NCI-H2171 treated with DMSO at 0.1 percent for 48 hours (cell line): ENCODE measurements at regions not wholly inside any gene's neighbourhood (a gene's known extent, or its start where the extent isn't known, plus 50 kb on each side); places are given as distances from the start of the nearest gene placed in this dataset.
"Not testable (repeated sequence)": the region's sequence is repeated elsewhere in the genome, so short reads cannot be mapped to it uniquely, and the experiment has no call there.

Source experiments
- DNase-seq: peaks from one replicate; lab custom pipeline; 2025; lab: John Stamatoyannopoulos, UW

DNA sequence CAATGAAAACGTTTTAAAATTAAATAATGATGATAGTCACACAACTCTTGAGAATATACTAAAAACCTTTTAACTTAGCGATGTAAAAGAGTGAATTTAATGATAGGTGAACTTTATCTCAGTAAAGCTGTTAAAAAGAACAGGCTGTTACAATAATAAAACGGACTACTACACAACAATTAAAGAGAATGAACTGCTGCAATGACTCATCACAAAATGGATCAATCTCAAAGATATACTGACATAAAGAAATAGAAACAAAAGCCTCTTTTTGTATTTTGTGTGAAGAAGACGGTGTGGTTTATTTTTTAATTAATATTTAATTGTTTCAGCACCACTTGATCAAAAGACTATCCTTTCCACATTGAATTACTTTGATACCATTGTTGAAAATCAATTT lies 352.4 kb upstream of the GJE1 start:
- DNase-seq: no peak

- no peak for DNase-seq
Observed at GRCh38 chr6:141764388-141764787, 368.3 kb upstream of the GJE1 start.

GRCh38 chr6:141758430-141758829 lies 374.3 kb upstream of the GJE1 start:
- DNase-seq: no peak

DNA sequence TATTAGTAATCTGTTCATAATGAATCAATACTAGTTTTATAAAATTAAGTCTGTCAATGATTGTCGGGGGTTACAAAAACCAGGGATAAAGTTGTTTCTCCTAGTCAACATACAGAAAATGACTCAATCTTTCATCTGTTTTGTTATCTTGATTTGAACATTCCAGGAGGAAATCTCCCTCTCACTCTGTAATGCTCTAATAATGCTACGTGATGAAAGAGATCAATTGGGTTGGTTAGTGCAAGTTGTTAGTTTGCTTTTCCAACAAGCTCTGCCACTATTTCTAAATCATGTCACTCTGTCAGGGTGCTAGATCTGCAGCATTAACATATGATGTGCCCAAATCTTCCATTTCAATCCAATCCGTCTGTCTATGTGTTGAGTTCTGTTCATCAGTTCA lies 379.5 kb upstream of the GJE1 start:
- DNase-seq: no peak

DNA sequence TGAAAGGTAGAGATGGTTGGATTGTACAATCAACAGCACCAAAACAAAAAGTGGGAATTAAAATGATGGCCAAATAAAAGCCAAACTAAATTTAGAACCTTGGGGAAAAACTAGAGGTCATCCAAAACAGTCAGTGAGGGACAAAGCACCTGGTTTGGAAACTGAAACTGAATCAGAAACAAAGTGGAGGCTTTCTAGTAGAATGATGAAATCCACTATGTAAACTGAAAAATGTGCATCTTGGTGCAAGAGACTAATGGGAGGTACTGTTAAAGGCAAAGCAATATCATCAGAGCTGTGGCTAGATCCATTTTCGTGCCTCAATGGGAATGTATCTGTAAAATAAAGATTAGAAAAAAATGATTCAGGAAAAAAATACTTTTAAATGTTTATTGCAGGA lies 380.0 kb upstream of the GJE1 start:
- DNase-seq: no peak

DNA sequence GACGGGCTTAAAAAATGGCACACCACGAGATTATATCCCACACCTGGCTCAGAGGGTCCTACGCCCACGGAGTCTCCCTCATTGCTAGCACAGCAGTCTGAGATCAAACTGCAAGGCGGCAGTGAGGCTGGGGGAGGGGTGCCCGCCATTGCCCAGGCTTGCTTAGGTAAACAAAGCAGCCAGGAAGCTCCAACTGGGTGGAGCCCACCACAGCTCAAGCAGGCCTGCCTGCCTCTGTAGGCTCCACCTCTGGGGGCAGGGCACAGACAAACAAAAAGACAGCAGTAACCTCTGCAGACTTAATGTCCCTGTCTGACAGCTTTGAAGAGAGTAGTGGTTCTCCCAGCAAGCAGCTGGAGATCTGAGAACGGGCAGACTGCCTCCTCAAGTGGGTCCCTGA lies 386.4 kb upstream of the GJE1 start:
- not testable (repeated sequence) for DNase-seq

- DNase-seq: peak; percentile 68
Observed at GRCh38 chr6:141744971-141745370, 387.8 kb upstream of the GJE1 start.

DNA sequence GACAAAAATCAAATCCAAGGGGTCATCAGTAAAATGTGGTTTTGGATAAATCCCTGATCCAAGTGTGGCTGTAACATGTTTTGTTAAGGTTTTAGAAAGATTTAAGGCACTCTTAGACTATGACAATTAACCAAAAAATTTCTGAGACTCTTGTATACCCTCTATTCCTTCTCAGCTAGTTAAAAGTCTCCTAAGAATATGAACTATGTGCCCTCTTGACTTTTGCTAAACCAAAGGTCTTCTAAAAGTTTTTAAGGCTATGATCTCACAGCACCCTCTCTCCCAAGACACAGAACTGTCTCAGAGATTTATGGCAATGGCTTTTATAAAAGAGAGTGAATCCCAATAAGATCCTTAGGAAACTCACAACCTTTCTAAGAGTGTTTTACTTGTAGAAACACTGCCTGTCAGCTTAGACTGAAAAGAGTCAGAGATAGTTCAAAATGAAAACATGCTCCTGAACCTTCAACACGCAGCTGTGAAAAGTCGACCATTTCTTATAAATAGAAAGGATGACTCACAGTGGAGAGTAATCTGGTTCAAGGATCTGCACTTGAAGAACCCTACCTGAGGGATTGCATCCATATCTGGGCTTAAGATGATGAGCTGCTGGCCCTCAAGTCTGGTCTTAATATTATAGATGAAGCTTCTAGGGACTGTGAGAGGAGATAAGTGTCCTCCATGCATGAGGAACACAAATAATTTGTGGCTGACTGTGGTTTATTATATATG lies 388.4 kb upstream of the GJE1 start:
- no peak for DNase-seq

DNA sequence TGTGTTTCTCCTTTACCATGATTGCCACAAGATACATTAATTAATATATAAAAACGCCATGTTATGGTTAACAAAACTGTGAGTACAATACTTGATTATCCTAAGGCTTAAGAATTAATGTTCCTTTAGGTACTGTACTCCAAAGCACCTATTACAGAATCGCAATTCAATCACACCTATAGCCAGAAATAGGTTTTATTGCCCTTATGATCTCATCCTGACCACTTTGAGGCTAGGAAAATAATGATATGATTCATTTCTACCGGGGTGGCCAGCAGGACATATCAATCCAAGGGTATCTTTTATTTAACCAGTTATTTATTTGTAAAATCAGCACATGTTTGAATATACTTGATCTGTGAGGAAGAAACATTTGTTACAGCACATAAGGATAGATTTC lies 396.6 kb upstream of the GJE1 start:
- DNase-seq: no peak

GRCh38 chr6:141735126-141735525 lies 397.6 kb upstream of the GJE1 start:
- no peak for DNase-seq

- DNase-seq: no peak
Observed at GRCh38 chr6:141734071-141734840, 398.5 kb upstream of the GJE1 start.

DNA sequence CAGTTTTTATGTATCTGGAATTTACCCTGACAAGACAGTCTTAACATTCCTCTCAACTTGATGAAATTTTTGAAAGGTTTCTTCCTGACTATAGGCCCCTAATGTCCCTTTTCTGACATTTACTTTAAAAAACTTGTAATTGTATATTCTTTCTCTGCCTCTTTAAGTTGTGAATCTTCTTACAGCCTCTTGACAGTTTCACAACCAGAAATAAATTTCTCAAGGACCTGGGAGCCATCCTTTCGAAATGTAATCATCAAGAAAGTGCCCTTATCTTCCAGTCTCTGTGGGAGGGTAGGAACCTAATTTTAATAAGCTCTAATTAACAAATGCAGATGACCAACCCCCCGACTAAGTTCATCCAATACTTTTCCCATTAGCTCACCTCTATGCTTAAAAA lies 403.6 kb upstream of the GJE1 start:
- no peak for DNase-seq

- DNase-seq: no peak
Observed at GRCh38 chr6:141728330-141728729, 404.4 kb upstream of the GJE1 start.

GRCh38 chr6:141726248-141726647 lies 406.5 kb upstream of the GJE1 start:
- no peak for DNase-seq

DNA sequence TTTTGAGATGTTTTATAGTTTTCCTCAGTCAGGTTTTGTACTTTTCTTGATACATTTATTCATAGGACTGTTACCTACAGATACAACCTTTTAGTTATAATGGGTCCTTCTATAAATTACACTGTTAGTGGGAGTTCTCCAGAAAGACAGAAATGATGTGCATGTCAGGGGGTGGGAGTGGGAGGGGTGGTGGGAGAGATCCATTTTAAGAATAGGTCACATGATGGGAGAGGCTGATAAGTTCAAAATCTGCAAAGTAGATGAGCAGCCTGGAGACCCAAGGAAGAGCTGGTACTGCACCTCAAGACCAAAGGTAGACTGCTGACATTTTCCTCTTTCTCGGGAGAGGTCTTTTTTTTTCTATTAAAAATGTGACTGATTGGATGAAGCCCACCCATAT lies 408.0 kb upstream of the GJE1 start:
- no peak for DNase-seq

DNA sequence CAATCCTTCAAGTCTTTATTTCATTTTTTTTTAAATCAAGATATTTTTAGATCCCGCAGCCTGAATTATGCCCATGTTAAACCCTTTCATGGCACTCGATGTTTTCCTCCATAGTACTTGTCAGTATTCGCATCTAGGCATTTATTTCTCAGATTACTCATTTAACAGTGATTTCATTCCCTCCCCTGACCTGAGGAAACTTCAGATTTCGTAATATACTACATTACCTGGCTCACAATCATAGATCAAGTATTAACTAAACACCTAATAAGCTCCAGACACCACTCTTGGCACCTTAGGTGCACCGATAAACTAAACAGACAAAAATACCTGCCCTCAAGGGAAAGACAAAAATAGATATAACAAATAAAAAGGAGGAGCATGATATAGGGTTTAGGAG lies 413.2 kb upstream of the GJE1 start:
- no peak for DNase-seq

DNA sequence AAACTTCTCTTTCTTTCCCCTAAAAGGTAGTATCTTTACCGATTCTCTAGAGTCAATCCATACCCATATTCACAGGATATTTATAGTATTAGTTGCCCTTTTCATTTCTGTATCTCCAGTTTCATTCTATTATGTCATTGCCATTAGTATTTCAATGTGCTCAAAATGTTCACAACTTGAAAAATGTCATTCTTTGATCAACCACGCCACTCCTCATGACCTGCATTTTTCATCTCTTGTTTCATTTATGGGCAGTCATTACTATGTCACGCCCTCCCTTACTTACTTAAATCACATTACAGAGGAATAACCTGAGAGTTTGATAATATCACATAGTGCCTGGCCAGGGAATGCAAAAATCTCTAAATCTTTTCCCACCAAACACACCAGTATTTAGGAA lies 427.3 kb upstream of the GJE1 start:
- no peak for DNase-seq

GRCh38 chr6:141704151-141704550 lies 428.6 kb upstream of the GJE1 start:
- DNase-seq: no peak

GRCh38 chr6:141701732-141702131 lies 431.0 kb upstream of the GJE1 start:
- no peak for DNase-seq

DNA sequence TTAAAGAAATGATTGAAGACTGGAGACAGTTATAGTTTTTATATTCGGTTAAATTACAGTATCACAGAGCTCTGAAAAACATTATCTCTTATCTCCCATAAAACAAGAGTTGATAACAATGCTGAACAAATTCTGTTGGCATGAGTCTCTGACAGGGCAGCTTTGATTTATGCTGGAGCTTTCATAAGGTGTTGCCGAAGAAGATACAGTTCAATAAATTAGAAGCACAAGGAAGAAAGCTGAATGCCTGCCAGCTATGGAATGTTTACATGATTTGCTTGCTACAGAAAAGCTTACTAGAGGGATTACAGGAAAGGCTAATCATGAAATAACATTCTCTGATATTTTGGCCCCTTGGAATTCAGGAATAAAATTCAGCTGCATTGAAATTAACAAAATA lies 431.9 kb upstream of the GJE1 start:
- DNase-seq: no peak

DNA sequence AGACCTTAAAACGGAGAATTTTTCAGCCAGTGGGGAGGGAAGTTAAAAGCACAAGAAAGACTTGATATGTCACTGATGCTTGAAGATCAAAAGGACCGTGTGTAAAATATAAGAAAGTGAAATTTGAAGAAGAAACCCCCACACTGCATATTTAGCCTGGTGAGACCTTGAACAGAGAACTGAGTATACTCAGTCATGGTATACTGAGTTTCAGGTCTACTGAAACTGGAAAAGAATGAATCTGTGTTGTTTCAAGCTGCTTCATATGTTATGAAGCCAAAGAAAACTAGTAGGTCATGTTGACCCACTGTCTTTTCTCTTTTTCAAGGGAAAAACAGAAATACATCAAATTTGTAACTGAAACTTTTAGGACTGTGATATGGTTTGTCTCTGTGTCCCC lies 443.8 kb upstream of the GJE1 start:
- no peak for DNase-seq

DNA sequence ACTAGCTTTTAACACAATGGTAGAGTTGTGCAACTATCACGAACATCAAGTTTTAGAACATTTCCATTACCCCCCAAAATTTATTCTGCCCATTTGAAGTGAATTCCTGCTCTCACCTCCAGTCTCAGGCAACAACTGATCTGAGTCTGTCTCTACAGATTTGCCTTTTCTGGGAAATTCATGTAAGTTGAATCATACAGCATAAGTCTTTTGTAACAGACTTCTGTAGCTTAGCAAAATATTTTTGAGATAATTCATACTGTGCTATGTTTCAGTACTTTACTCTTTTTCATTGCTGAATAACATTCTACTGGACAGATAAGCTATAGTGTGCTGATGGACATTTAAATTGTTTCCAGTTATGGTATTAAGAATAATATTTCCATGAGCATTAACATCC lies 447.3 kb upstream of the GJE1 start:
- DNase-seq: no peak

DNA sequence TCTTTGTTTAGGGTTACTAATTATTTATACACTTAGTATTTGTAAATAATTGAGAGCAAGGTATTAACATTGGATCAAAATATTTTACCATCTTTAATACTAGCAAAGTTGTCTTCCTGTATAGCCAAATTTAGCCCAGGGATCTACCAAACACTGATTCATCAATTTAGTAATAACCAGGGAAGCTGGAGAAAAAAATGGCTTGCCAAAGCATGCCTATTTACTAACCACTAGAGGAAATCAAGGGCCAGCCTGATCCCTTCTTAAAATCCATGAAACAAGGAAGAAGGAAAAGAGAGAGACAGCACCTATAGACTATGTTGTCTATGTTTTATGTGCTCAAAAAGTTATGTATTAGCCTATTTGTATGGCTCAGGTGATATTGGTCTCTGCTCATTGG lies 450.3 kb upstream of the GJE1 start:
- no peak for DNase-seq
